ENCODE measurements at regions not wholly inside any gene's neighbourhood (a gene's known extent, or its start where the extent isn't known, plus 50 kb on each side); places are given as distances from the start of the nearest gene placed in this dataset.

- no peak overlapping the region for H3K27ac ChIP-seq
- TF ChIP-seq, protein P1, sequence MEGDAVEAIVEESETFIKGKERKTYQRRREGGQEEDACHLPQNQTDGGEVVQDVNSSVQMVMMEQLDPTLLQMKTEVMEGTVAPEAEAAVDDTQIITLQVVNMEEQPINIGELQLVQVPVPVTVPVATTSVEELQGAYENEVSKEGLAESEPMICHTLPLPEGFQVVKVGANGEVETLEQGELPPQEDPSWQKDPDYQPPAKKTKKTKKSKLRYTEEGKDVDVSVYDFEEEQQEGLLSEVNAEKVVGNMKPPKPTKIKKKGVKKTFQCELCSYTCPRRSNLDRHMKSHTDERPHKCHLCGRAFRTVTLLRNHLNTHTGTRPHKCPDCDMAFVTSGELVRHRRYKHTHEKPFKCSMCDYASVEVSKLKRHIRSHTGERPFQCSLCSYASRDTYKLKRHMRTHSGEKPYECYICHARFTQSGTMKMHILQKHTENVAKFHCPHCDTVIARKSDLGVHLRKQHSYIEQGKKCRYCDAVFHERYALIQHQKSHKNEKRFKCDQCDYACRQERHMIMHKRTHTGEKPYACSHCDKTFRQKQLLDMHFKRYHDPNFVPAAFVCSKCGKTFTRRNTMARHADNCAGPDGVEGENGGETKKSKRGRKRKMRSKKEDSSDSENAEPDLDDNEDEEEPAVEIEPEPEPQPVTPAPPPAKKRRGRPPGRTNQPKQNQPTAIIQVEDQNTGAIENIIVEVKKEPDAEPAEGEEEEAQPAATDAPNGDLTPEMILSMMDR (IDR thresholded peaks at IDR 0.05): no peak
- TF ChIP-seq ZFX (IDR thresholded peaks at IDR 0.05; ENCODE audit: borderline replicate concordance): no peak
These were observed 359.9 kb upstream of the DCC start for GRCh38 chr18:51980101-51980500.

- no peak overlapping the region for H3K27ac ChIP-seq
- TF ChIP-seq, protein P1 (IDR thresholded peaks at IDR 0.05): no peak
- TF ChIP-seq ZFX (IDR thresholded peaks at IDR 0.05; ENCODE audit: borderline replicate concordance): no peak
These were observed 351.7 kb upstream of the DCC start for GRCh38 chr18:51988277-51988676.

DNA sequence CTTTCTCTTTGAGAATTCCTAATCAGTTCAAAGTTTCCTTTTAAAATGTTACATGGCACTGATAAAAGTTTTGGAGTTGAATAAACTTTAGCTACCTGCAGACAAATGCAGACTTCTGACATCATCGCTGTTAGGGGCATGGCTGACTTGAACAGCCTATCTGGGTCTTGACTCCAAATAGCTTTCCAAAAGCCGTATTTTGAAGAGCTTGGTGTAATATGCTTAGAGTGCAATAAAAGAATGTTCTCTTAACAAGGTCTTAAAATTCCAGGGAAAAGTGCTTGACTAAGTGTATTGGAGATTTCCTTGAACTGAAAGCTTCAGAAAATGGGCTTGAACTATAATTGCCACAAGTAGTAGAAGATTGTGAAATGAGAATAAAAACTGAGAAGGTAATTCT, 342.9 kb upstream of the DCC start:
- no peak for TF ChIP-seq ZFX (IDR thresholded peaks at IDR 0.05; ENCODE audit: borderline replicate concordance)
- TF ChIP-seq, protein P1 (IDR thresholded peaks at IDR 0.05): no peak
- H3K27ac ChIP-seq: no peak overlapping the region

- H3K27ac ChIP-seq: no peak overlapping the region
- TF ChIP-seq, protein P1 (IDR thresholded peaks at IDR 0.05): no peak
- TF ChIP-seq ZFX (IDR thresholded peaks at IDR 0.05; ENCODE audit: borderline replicate concordance): no peak
These were observed 341.9 kb upstream of the DCC start for GRCh38 chr18:51998066-51998465.

GRCh38 chr18:51998711-51999110, 341.3 kb upstream of the DCC start:
- no peak overlapping the region for H3K27ac ChIP-seq
- TF ChIP-seq ZFX (IDR thresholded peaks at IDR 0.05; ENCODE audit: borderline replicate concordance): no peak
- TF ChIP-seq, protein P1 (IDR thresholded peaks at IDR 0.05): no peak

DNA sequence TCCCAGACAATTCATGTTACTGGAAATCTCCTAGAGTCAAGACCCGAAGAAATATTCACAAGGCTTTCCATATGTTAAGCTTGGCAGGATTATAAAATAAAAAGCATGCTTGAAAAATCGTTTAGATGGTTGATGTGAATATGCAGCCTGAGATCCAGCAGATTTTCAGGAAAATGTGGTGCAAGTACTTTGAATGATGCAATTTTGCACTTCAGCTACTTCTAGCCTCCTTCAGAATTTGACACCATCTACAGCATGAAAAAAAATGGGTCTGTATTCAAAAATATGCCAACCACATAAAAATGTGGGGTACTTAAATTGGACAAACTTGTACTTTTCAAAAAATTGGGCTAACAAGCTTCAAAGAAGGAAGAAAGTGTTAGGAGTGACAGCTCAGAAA, 340.6 kb upstream of the DCC start:
- no peak overlapping the region for H3K27ac ChIP-seq
- TF ChIP-seq, protein P1 (IDR thresholded peaks at IDR 0.05): no peak
- TF ChIP-seq ZFX (IDR thresholded peaks at IDR 0.05; ENCODE audit: borderline replicate concordance): no peak

DNA sequence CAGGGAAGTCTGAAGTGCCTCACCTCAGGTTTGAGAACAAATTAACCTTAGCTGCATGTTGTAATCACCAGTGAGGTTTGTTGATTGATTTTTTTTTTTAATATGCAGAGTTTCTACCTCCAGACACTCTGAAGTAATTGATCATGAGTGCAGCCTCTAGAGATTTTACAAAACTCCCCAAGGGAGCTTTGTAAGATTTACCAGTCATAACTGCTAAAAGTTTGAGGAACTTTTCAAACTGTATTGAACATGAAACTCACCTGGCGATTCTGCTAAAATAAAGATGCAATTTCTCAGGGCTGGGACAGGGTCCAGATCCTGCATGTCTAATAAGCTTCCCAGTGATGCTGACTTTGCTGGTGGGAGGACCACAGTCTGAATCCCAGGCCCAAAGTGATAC, 339.6 kb upstream of the DCC start:
- no peak overlapping the region for H3K27ac ChIP-seq
- no peak for TF ChIP-seq ZFX (IDR thresholded peaks at IDR 0.05; ENCODE audit: borderline replicate concordance)
- TF ChIP-seq, protein P1 (IDR thresholded peaks at IDR 0.05): no peak

Measured in 22Rv1 (cell line).